ENCODE measurements at regions not wholly inside any gene's neighbourhood (a gene's known extent, or its start where the extent isn't known, plus 50 kb on each side); places are given as distances from the start of the nearest gene placed in this dataset.

DNA sequence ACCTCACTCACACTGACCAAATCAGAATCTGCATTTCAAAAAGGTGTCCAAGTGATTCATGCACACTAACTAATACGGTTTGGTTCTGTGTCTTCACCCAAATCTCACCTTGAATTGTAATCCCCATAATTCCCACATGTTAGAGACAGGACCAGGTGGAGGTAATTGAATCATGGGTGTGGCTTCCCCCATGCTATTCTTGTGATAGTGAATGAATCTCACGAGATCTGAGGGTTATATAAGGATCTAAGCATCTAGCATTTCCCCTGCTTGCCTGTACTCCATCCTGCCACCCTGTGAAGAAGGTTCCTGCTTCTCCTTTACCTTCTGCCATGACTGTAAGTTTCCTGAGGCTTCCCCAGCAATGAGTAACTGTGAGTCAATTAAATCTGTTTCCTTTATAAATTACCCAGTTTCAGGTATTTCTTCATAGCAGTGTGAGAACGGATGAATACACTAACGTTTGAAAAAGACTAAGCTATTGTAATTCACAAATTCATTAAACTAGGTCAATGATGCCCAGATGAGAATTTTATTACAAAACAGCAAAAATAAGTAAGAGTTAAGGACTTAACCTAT, 759.1 kb downstream of the GALC start:
- BruUV-seq (replicated peaks) = no TSS peak
- ChIA-PET POLR2A (ENCODE audit: low non-redundant PET) (no interaction called here), CTCF (no interaction called here)

GRCh38 chr14:87233266-87233665, 759.7 kb downstream of the GALC start:
- CTCF ChIA-PET = no interaction called here
- H3K4me1 ChIP-seq (ENCODE audit: insufficient read depth, low read length, poor library complexity, severe bottlenecking) = peaks cover 7% of the 10 kb centered on the region
- intact Hi-C loops (cut with micrococcal nuclease; ENCODE audit: unreplicated experiment) = no loop called here
- POLR2A ChIA-PET (ENCODE audit: low non-redundant PET) = no interaction called here
- H3K4me3 ChIP-seq (ENCODE audit: low read depth, low read length, poor library complexity, severe bottlenecking) = no peak overlapping the region
- no peak for TF ChIP-seq EZH2 (IDR thresholded peaks at IDR 0.05; ENCODE audit: borderline replicate concordance, low read depth, low read length, poor library complexity, severe bottlenecking)
- TF ChIP-seq, protein P1, sequence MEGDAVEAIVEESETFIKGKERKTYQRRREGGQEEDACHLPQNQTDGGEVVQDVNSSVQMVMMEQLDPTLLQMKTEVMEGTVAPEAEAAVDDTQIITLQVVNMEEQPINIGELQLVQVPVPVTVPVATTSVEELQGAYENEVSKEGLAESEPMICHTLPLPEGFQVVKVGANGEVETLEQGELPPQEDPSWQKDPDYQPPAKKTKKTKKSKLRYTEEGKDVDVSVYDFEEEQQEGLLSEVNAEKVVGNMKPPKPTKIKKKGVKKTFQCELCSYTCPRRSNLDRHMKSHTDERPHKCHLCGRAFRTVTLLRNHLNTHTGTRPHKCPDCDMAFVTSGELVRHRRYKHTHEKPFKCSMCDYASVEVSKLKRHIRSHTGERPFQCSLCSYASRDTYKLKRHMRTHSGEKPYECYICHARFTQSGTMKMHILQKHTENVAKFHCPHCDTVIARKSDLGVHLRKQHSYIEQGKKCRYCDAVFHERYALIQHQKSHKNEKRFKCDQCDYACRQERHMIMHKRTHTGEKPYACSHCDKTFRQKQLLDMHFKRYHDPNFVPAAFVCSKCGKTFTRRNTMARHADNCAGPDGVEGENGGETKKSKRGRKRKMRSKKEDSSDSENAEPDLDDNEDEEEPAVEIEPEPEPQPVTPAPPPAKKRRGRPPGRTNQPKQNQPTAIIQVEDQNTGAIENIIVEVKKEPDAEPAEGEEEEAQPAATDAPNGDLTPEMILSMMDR (conservative IDR thresholded peaks at IDR 0.05; ENCODE audit: low read depth, low read length) = no peak
- BruUV-seq (replicated peaks) = no TSS peak
- DNase-seq (ENCODE audit: low spot score) = no peak
- no peaks in the 10 kb centered on the region for H3K27me3 ChIP-seq (replicated peaks; ENCODE audit: insufficient read depth, low read depth, low read length, poor library complexity)
- no peaks in the 10 kb centered on the region for H3K36me3 ChIP-seq (ENCODE audit: insufficient read depth, low read length, poor library complexity, severe bottlenecking)
- H3K9me3 ChIP-seq (ENCODE audit: low read depth, low read length, poor library complexity, severe bottlenecking) = peaks cover 10% of the 10 kb centered on the region
- H3K27ac ChIP-seq (ENCODE audit: low read depth, low read length, poor library complexity, severe bottlenecking) = no peak overlapping the region

More for the DNA sequence above, 759.1 kb downstream of the GALC start:
- H3K36me3 ChIP-seq (ENCODE audit: insufficient read depth, low read length, poor library complexity, severe bottlenecking) = no peaks in the 10 kb centered on the region
- no peak overlapping the region for H3K27ac ChIP-seq (ENCODE audit: low read depth, low read length, poor library complexity, severe bottlenecking)
- intact Hi-C loops (cut with micrococcal nuclease; ENCODE audit: unreplicated experiment) = no loop called here
- peaks cover 10% of the 10 kb centered on the region for H3K9me3 ChIP-seq (ENCODE audit: low read depth, low read length, poor library complexity, severe bottlenecking)
- TF ChIP-seq EZH2 (IDR thresholded peaks at IDR 0.05; ENCODE audit: borderline replicate concordance, low read depth, low read length, poor library complexity, severe bottlenecking) = no peak
- TF ChIP-seq, protein P1 (conservative IDR thresholded peaks at IDR 0.05; ENCODE audit: low read depth, low read length) = no peak
- H3K4me3 ChIP-seq (ENCODE audit: low read depth, low read length, poor library complexity, severe bottlenecking) = no peak overlapping the region
- H3K4me1 ChIP-seq (ENCODE audit: insufficient read depth, low read length, poor library complexity, severe bottlenecking) = peaks cover under 1% of the 10 kb centered on the region
- no peaks in the 10 kb centered on the region for H3K27me3 ChIP-seq (replicated peaks; ENCODE audit: insufficient read depth, low read depth, low read length, poor library complexity)
- DNase-seq (ENCODE audit: low spot score) = no peak

GRCh38 chr14:87231336-87232026, 761.5 kb downstream of the GALC start:
- Histone ChIP-seq H3K9me3 (ENCODE audit: low read depth, low read length, poor library complexity, severe bottlenecking) (peaks cover 10% of the 10 kb centered on the region), H3K36me3 (ENCODE audit: insufficient read depth, low read length, poor library complexity, severe bottlenecking) (no peaks in the 10 kb centered on the region), H3K27me3 (replicated peaks; ENCODE audit: insufficient read depth, low read depth, low read length, poor library complexity) (no peaks in the 10 kb centered on the region), H3K4me3 (ENCODE audit: low read depth, low read length, poor library complexity, severe bottlenecking) (no peak overlapping the region), H3K4me1 (ENCODE audit: insufficient read depth, low read length, poor library complexity, severe bottlenecking) (peaks cover 8% of the 10 kb centered on the region), H3K27ac (ENCODE audit: low read depth, low read length, poor library complexity, severe bottlenecking) (no peak overlapping the region)
- intact Hi-C loops (cut with micrococcal nuclease; ENCODE audit: unreplicated experiment) = no loop called here
- POLR2A ChIA-PET (ENCODE audit: low non-redundant PET) = no interaction called here
- peak; percentile 24 for DNase-seq (ENCODE audit: low spot score)
- TF ChIP-seq, protein P1 (conservative IDR thresholded peaks at IDR 0.05; ENCODE audit: low read depth, low read length) = no peak
- no peak for TF ChIP-seq EZH2 (IDR thresholded peaks at IDR 0.05; ENCODE audit: borderline replicate concordance, low read depth, low read length, poor library complexity, severe bottlenecking)
- no TSS peak for BruUV-seq (replicated peaks)
- CTCF ChIA-PET = no interaction called here
